Tibial nerve (tissue), 4 donors: ENCODE measurements at regions not wholly inside any gene's neighbourhood (a gene's known extent, or its start where the extent isn't known, plus 50 kb on each side); places are given as distances from the start of the nearest gene placed in this dataset.

Source experiments
- EP300 ChIP-seq, 2 donors: sonication (generic); formaldehyde crosslinking; IDR thresholded peaks; one replicate each; pipeline ENCODE4 v1.6.1; 2017; ENCODE audit warnings: antibody characterized with exemption in 2 of 2, mild to moderate bottlenecking in 1 of 2
- POLR2A ChIP-seq, 2 donors: fragments of 450-650 bp; IDR thresholded peaks; one replicate each; pipeline ENCODE4 v1.6.1; 2017; ENCODE audit warnings: antibody characterized with exemption in 2 of 2, mild to moderate bottlenecking in 2 of 2, moderate library complexity in 2 of 2
- TF ChIP-seq, protein P1 (sequence below), 5 experiments: fragments of 200-600 bp in 3 of 5; fragments of 450-650 bp in 2 of 5; sonication (generic) in 3 of 5; IDR thresholded peaks; one replicate each; pipeline ENCODE4 v1.5.1; 2016 to 2019; ENCODE audit warnings: antibody characterized with exemption in 5 of 5, mild to moderate bottlenecking in 3 of 5, moderate library complexity in 2 of 5

DNA sequence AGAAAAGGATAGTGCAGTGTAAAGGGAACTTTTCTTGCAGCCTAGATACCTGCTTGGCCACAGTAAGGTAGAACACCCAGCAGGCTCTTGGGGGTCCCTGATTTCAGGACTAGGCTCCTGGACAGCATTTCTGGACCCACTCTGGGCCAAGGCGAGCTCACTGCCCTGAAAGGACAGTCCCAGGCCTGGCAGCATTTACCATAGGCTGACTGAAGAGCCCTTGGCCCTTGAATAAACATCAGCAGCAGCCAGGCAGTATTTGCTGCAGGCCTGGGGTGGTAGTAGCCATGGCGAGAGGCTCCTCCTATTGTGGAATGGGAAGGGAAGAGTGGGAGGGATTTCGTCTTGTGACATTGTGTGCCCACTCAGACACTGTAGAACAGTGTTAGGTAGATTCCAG is 529.2 kb downstream of the TUSC7 start:
- TF ChIP-seq, protein P1, sequence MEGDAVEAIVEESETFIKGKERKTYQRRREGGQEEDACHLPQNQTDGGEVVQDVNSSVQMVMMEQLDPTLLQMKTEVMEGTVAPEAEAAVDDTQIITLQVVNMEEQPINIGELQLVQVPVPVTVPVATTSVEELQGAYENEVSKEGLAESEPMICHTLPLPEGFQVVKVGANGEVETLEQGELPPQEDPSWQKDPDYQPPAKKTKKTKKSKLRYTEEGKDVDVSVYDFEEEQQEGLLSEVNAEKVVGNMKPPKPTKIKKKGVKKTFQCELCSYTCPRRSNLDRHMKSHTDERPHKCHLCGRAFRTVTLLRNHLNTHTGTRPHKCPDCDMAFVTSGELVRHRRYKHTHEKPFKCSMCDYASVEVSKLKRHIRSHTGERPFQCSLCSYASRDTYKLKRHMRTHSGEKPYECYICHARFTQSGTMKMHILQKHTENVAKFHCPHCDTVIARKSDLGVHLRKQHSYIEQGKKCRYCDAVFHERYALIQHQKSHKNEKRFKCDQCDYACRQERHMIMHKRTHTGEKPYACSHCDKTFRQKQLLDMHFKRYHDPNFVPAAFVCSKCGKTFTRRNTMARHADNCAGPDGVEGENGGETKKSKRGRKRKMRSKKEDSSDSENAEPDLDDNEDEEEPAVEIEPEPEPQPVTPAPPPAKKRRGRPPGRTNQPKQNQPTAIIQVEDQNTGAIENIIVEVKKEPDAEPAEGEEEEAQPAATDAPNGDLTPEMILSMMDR (IDR thresholded peaks at IDR 0.05) = no peak
- no peak for TF ChIP-seq POLR2A (IDR thresholded peaks at IDR 0.05)
- TF ChIP-seq EP300 (IDR thresholded peaks at IDR 0.05) = no peak
